ENCODE measurements at regions not wholly inside any gene's neighbourhood (a gene's known extent, or its start where the extent isn't known, plus 50 kb on each side); places are given as distances from the start of the nearest gene placed in this dataset.
"Not testable (repeated sequence)": the region's sequence is repeated elsewhere in the genome, so short reads cannot be mapped to it uniquely, and the experiment has no call there.

- H3K4me3 ChIP-seq (ENCODE audit: low read length) = no peak overlapping the region
- no peak for DNase-seq (ENCODE audit: low read depth, low spot score)
Measured at GRCh38 chr2:236472720-236473495, 96.7 kb upstream of the ACKR3 start.

GRCh38 chr2:236473691-236474090 lies 95.9 kb upstream of the ACKR3 start:
- no peak overlapping the region for H3K4me3 ChIP-seq (ENCODE audit: low read length)
- no peak for DNase-seq (ENCODE audit: low read depth, low spot score)

GRCh38 chr2:236479814-236480213 lies 89.8 kb upstream of the ACKR3 start:
- H3K4me3 ChIP-seq (ENCODE audit: low read length) = no peak overlapping the region
- DNase-seq (ENCODE audit: low read depth, low spot score) = no peak

GRCh38 chr2:236483102-236483501 lies 86.5 kb upstream of the ACKR3 start:
- DNase-seq (ENCODE audit: low read depth, low spot score) = no peak
- no peak overlapping the region for H3K4me3 ChIP-seq (ENCODE audit: low read length)

- no peak for DNase-seq (ENCODE audit: low read depth, low spot score)
- H3K4me3 ChIP-seq (ENCODE audit: low read length) = no peak overlapping the region
Measured at GRCh38 chr2:236485519-236485918, 84.1 kb upstream of the ACKR3 start.

GRCh38 chr2:236489083-236489482 lies 80.5 kb upstream of the ACKR3 start:
- H3K4me3 ChIP-seq (ENCODE audit: low read length); DNase-seq (ENCODE audit: low read depth, low spot score): not testable (repeated sequence)

- H3K4me3 ChIP-seq (ENCODE audit: low read length) = no peak overlapping the region
- DNase-seq (ENCODE audit: low read depth, low spot score) = no peak
Measured at GRCh38 chr2:236489895-236490404, 79.7 kb upstream of the ACKR3 start.

- no peak overlapping the region for H3K4me3 ChIP-seq (ENCODE audit: low read length)
- no peak for DNase-seq (ENCODE audit: low read depth, low spot score)
Measured at GRCh38 chr2:236496340-236496739, 73.3 kb upstream of the ACKR3 start.

- DNase-seq (ENCODE audit: low read depth, low spot score) = no peak
- H3K4me3 ChIP-seq (ENCODE audit: low read length) = no peak overlapping the region
Measured at GRCh38 chr2:236498369-236498768, 71.3 kb upstream of the ACKR3 start.

- H3K4me3 ChIP-seq (ENCODE audit: low read length) = no peak overlapping the region
- no peak for DNase-seq (ENCODE audit: low read depth, low spot score)
Measured at GRCh38 chr2:236499691-236500578, 69.7 kb upstream of the ACKR3 start.

GRCh38 chr2:236501026-236501425 lies 68.6 kb upstream of the ACKR3 start:
- no peak overlapping the region for H3K4me3 ChIP-seq (ENCODE audit: low read length)
- no peak for DNase-seq (ENCODE audit: low read depth, low spot score)

GRCh38 chr2:236501531-236501930 lies 68.1 kb upstream of the ACKR3 start:
- no peak overlapping the region for H3K4me3 ChIP-seq (ENCODE audit: low read length)
- DNase-seq (ENCODE audit: low read depth, low spot score) = no peak

GRCh38 chr2:236503100-236503499 lies 66.5 kb upstream of the ACKR3 start:
- no peak for DNase-seq (ENCODE audit: low read depth, low spot score)
- H3K4me3 ChIP-seq (ENCODE audit: low read length) = no peak overlapping the region

- DNase-seq (ENCODE audit: low read depth, low spot score) = no peak
- H3K4me3 ChIP-seq (ENCODE audit: low read length) = no peak overlapping the region
Measured at GRCh38 chr2:236503583-236503982, 66.0 kb upstream of the ACKR3 start.

GRCh38 chr2:236505041-236505440 lies 64.6 kb upstream of the ACKR3 start:
- H3K4me3 ChIP-seq (ENCODE audit: low read length) = no peak overlapping the region
- DNase-seq (ENCODE audit: low read depth, low spot score) = no peak

GRCh38 chr2:236505648-236506047 lies 64.0 kb upstream of the ACKR3 start:
- no peak overlapping the region for H3K4me3 ChIP-seq (ENCODE audit: low read length)
- no peak for DNase-seq (ENCODE audit: low read depth, low spot score)

- DNase-seq (ENCODE audit: low read depth, low spot score) = no peak
- H3K4me3 ChIP-seq (ENCODE audit: low read length) = no peak overlapping the region
Measured at GRCh38 chr2:236507393-236508085, 62.1 kb upstream of the ACKR3 start.

GRCh38 chr2:236508466-236508865 lies 61.2 kb upstream of the ACKR3 start:
- no peak for DNase-seq (ENCODE audit: low read depth, low spot score)
- no peak overlapping the region for H3K4me3 ChIP-seq (ENCODE audit: low read length)

- H3K4me3 ChIP-seq (ENCODE audit: low read length) = no peak overlapping the region
- DNase-seq (ENCODE audit: low read depth, low spot score) = no peak
Measured at GRCh38 chr2:236510034-236510433, 59.6 kb upstream of the ACKR3 start.

- DNase-seq (ENCODE audit: low read depth, low spot score) = no peak
Measured at GRCh38 chr2:236511266-236511665, 58.4 kb upstream of the ACKR3 start.

More at GRCh38 chr2:236511266-236511665, 58.4 kb upstream of the ACKR3 start:
- H3K4me3 ChIP-seq (ENCODE audit: low read length) = no peak overlapping the region
